Caco-2 (cell line): ENCODE measurements at regions not wholly inside any gene's neighbourhood (a gene's known extent, or its start where the extent isn't known, plus 50 kb on each side); places are given as distances from the start of the nearest gene placed in this dataset.

Experiments used
- BruUV-seq: library from RNA; stranded (reverse); fragments of 400-500 nt; replicated peaks from 2 replicates; lab custom pipeline; 2021; lab: Mats Ljungman, UMichigan
- CTCF ChIA-PET: fragments of 300-600 bp; sonication (Branson Sonifier 250); formaldehyde crosslinking; loops from one replicate; lab custom pipeline; 2022; ENCODE audit warnings: antibody characterized with exemption; lab: Charles Lee
- POLR2A ChIA-PET: fragments of 300-600 bp; sonication (Branson Sonifier 250); formaldehyde crosslinking; loops from one replicate; lab custom pipeline; 2022; ENCODE audit warnings: antibody characterized with exemption; lab: Charles Lee
- DNase-seq, 2 experiments: peaks; one replicate each; pipeline versions ENCODE4 v3.0.0 to v3.0.0-alpha.2; 2020 to 2022
- H3K27me3 ChIP-seq: replicated peaks from 2 replicates; pipeline ENCODE4 v1.6.0; 2011; ENCODE audit warnings: low read length; ENCODE audit not compliant: control insufficient read depth, insufficient read depth
- H3K36me3 ChIP-seq: 2 replicates; pipeline ENCODE4 v1.5.1; 2011; ENCODE audit warnings: low read length; ENCODE audit not compliant: control insufficient read depth, insufficient read depth
- H3K4me1 ChIP-seq: fragments of 250-450 bp; sonication (Bioruptor Pico); 2 replicates; pipeline ENCODE4 v1.5.1; 2020; ENCODE audit warnings: mild to moderate bottlenecking
- H3K4me3 ChIP-seq: 2 replicates; pipeline ENCODE4 v1.5.1; 2011; ENCODE audit warnings: low read depth, mild to moderate bottlenecking, control low read depth, low read length
- H3K9me3 ChIP-seq: fragments of 250-450 bp; sonication (Bioruptor Pico); 2 replicates; pipeline ENCODE4 v1.5.1; 2020; ENCODE audit warnings: mild to moderate bottlenecking, moderate library complexity
- H3K27ac Mint-ChIP-seq: one replicate; pipeline ENCODE4 v1.8.0; 2022; ENCODE audit warnings: mixed read lengths; ENCODE audit not compliant: unreplicated experiment
- H3K27me3 Mint-ChIP-seq: one replicate; pipeline ENCODE4 v1.8.0; 2022; ENCODE audit warnings: mixed read lengths; ENCODE audit not compliant: insufficient read depth, unreplicated experiment
- H3K36me3 Mint-ChIP-seq: one replicate; pipeline ENCODE4 v1.8.0; 2022; ENCODE audit warnings: mild to moderate bottlenecking, mixed read lengths; ENCODE audit not compliant: insufficient read depth, unreplicated experiment
- H3K4me1 Mint-ChIP-seq: one replicate; pipeline ENCODE4 v1.8.0; 2022; ENCODE audit warnings: low read depth, mixed read lengths; ENCODE audit not compliant: unreplicated experiment
- H3K4me3 Mint-ChIP-seq: one replicate; pipeline ENCODE4 v1.8.0; 2022; ENCODE audit warnings: mild to moderate bottlenecking, moderate library complexity, mixed read lengths; ENCODE audit not compliant: unreplicated experiment
- H3K9me3 Mint-ChIP-seq: one replicate; pipeline ENCODE4 v1.8.0; 2022; ENCODE audit warnings: mixed read lengths; ENCODE audit not compliant: unreplicated experiment
- CTCF ChIP-seq, 2 experiments: fragments of 200-600 bp in 1 of 2; IDR thresholded peaks; 1 replicate in 1 of 2; 2 replicates in 1 of 2; pipeline versions ENCODE4 v1.5.1 to v1.8.0; 2011 to 2022; ENCODE audit warnings: antibody characterized with exemption in 1 of 2, control low read depth in 1 of 2, inconsistent platforms in 1 of 2, low read depth in 1 of 2, low read length in 1 of 2, mild to moderate bottlenecking in 1 of 2, moderate library complexity in 1 of 2; ENCODE audit not compliant: insufficient read depth in 1 of 2, severe bottlenecking in 1 of 2, unreplicated experiment in 1 of 2
- intact Hi-C: fragments of 100-400 bp; cut with micrococcal nuclease; formaldehyde crosslinking; loops from one replicate; pipeline ENCODE4 v1.10.0; 2022; ENCODE audit not compliant: unreplicated experiment

- Mint-ChIP-seq H3K27me3 (no peaks in the 10 kb centered on the region), H3K4me3 (peak overlapping the region; percentile 76), H3K36me3 (no peaks in the 10 kb centered on the region), H3K4me1 (peaks cover 12% of the 10 kb centered on the region), H3K9me3 (no peaks in the 10 kb centered on the region), H3K27ac (peak overlapping the region; percentile 92)
- DNase-seq = peak; percentile 93 to 94
- peaks cover 43% of the 10 kb centered on the region for H3K4me1 ChIP-seq
- no peaks in the 10 kb centered on the region for H3K36me3 ChIP-seq
- intact Hi-C loops = loop anchor here (1.0 to 5.0 kb wide), 5 partner anchors 14 to 176 kb away; partner anchors contain the start of gene GSE1
- no TSS peak for BruUV-seq
- POLR2A ChIA-PET = interaction anchor here (0.6 to 2.1 kb wide), 12 partner anchors 11 to 239 kb away, joined by 3 to 25 read pairs (median 5); partner anchors contain the start of gene GSE1
- no peaks in the 10 kb centered on the region for H3K27me3 ChIP-seq
- peak overlapping the region; percentile 29 for H3K4me3 ChIP-seq
- TF ChIP-seq CTCF (IDR thresholded peaks at IDR 0.05; ENCODE audit: insufficient read depth in 1 of 2, low read depth in 1 of 2, low read length in 1 of 2, severe bottlenecking in 1 of 2, unreplicated experiment in 1 of 2) = no peak
- CTCF ChIA-PET = interaction anchor here (0.6 to 3.4 kb wide), 20 partner anchors 8 to 322 kb away, joined by 3 to 59 read pairs (median 6); no protein-coding TSS in a partner anchor
- no peaks in the 10 kb centered on the region for H3K9me3 ChIP-seq
These were observed 176.4 kb upstream of the GSE1 start for GRCh38 chr16:85436636-85437165.

- ChIA-PET CTCF (interaction anchor here (0.6 to 3.4 kb wide), 20 partner anchors 9 to 323 kb away, joined by 3 to 59 read pairs (median 7); partner anchors contain the start of gene GSE1), POLR2A (interaction anchor here (0.7 to 2.1 kb wide), 11 partner anchors 11 to 238 kb away, joined by 3 to 25 read pairs (median 5); partner anchors contain the start of gene GSE1)
- intact Hi-C loops = loop anchor here (1.0 to 5.0 kb wide), 5 partner anchors 15 to 175 kb away; partner anchors contain the start of gene GSE1
- BruUV-seq = TSS peak; percentile 91
- peaks cover 17% of the 10 kb centered on the region for H3K4me1 Mint-ChIP-seq
- H3K36me3 Mint-ChIP-seq = no peaks in the 10 kb centered on the region
- H3K4me3 ChIP-seq = peak overlapping the region; percentile 29
- no peaks in the 10 kb centered on the region for H3K9me3 Mint-ChIP-seq
- no peaks in the 10 kb centered on the region for H3K9me3 ChIP-seq
- peak overlapping the region; percentile 92 for H3K27ac Mint-ChIP-seq
- H3K4me3 Mint-ChIP-seq = peak overlapping the region; percentile 76
- H3K36me3 ChIP-seq = no peaks in the 10 kb centered on the region
- H3K4me1 ChIP-seq = peaks cover 43% of the 10 kb centered on the region
- peak; percentile 89 to 93 for DNase-seq
- no peak for TF ChIP-seq CTCF (IDR thresholded peaks at IDR 0.05; ENCODE audit: insufficient read depth in 1 of 2, low read depth in 1 of 2, low read length in 1 of 2, severe bottlenecking in 1 of 2, unreplicated experiment in 1 of 2)
- H3K27me3 ChIP-seq = no peaks in the 10 kb centered on the region
- no peaks in the 10 kb centered on the region for H3K27me3 Mint-ChIP-seq
These were observed 175.7 kb upstream of the GSE1 start for GRCh38 chr16:85437166-85438052.
